Stimulated activated CD8-positive, alpha-beta memory T cell treated with anti-CD3 and anti-CD28 coated beads, Interleukin-2, amount 100 ng/mL, for 1 hour (primary cell): ENCODE measurements at regions not wholly inside any gene's neighbourhood (a gene's known extent, or its start where the extent isn't known, plus 50 kb on each side); places are given as distances from the start of the nearest gene placed in this dataset.

Experiments
- DNase-seq, 2 donors: peaks; one replicate each; pipeline ENCODE4 v3.0.0-alpha.2; 2020; ENCODE audit warnings: low read depth in 2 of 2

GRCh38 chr3:151935446-151935845 lies 62.0 kb downstream of the SUCNR1 start:
- DNase-seq: no peak

- no peak for DNase-seq
Measured at GRCh38 chr3:151940481-151940880, 67.0 kb downstream of the SUCNR1 start.

GRCh38 chr3:151943539-151943938 lies 70.1 kb downstream of the SUCNR1 start:
- DNase-seq: no peak

- DNase-seq: no peak
Measured at GRCh38 chr3:151944356-151944755, 70.9 kb downstream of the SUCNR1 start.

- DNase-seq: no peak
Measured at GRCh38 chr3:151946606-151947005, 73.2 kb downstream of the SUCNR1 start.

GRCh38 chr3:151949706-151950105 lies 76.3 kb downstream of the SUCNR1 start:
- DNase-seq: no peak

GRCh38 chr3:151955356-151955755 lies 81.9 kb downstream of the SUCNR1 start:
- no peak for DNase-seq

GRCh38 chr3:151960961-151961580 lies 87.6 kb downstream of the SUCNR1 start:
- DNase-seq: no peak

- no peak for DNase-seq
Measured at GRCh38 chr3:151962352-151962751, 88.9 kb downstream of the SUCNR1 start.

- DNase-seq: no peak
Measured at GRCh38 chr3:151962912-151963311, 89.5 kb downstream of the SUCNR1 start.

- DNase-seq: no peak
Measured at GRCh38 chr3:151964743-151965142, 91.3 kb downstream of the SUCNR1 start.

GRCh38 chr3:151969026-151969642 lies 95.7 kb downstream of the SUCNR1 start:
- DNase-seq: no peak

GRCh38 chr3:151971814-151972579 lies 98.6 kb downstream of the SUCNR1 start:
- DNase-seq: no peak

GRCh38 chr3:151974067-151974466 lies 100.6 kb downstream of the SUCNR1 start:
- DNase-seq: no peak

- DNase-seq: no peak
Measured at GRCh38 chr3:151976211-151977050, 103.0 kb downstream of the SUCNR1 start.

GRCh38 chr3:151979906-151980305 lies 106.5 kb downstream of the SUCNR1 start:
- DNase-seq: no peak

- DNase-seq: no peak
Measured at GRCh38 chr3:151983538-151983937, 110.1 kb downstream of the SUCNR1 start.

- no peak for DNase-seq
Measured at GRCh38 chr3:151985787-151986430, 112.5 kb downstream of the SUCNR1 start.

GRCh38 chr3:151987893-151988292 lies 114.5 kb downstream of the SUCNR1 start:
- no peak for DNase-seq

GRCh38 chr3:151989621-151990020 lies 116.2 kb downstream of the SUCNR1 start:
- no peak for DNase-seq

GRCh38 chr3:151990696-151991376 lies 117.4 kb downstream of the SUCNR1 start:
- no peak for DNase-seq
